ENCODE measurements at regions not wholly inside any gene's neighbourhood (a gene's known extent, or its start where the extent isn't known, plus 50 kb on each side); places are given as distances from the start of the nearest gene placed in this dataset.
"Not testable (repeated sequence)": the region's sequence is repeated elsewhere in the genome, so short reads cannot be mapped to it uniquely, and the experiment has no call there.

DNA sequence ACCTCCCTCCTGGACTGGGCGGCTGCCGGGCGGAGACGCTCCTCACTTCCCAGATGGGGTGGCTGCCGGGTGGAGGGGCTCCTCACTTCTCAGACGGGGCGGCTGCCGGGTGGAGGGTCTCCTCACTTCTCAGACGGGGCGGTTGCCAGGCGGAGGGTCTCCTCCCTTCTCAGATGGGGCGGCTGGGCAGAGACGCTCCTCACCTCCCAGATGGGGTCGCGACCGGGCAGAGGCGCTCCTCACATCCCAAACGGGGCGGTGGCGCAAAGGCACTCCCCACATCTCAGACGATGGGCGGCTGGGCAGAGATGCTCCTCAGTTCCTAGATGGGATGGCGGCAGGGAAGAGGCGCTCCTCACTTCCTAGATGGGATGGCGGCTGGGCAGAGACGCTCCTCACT, 305.5 kb downstream of the SLITRK5 start:
- TF ChIP-seq, protein P1, sequence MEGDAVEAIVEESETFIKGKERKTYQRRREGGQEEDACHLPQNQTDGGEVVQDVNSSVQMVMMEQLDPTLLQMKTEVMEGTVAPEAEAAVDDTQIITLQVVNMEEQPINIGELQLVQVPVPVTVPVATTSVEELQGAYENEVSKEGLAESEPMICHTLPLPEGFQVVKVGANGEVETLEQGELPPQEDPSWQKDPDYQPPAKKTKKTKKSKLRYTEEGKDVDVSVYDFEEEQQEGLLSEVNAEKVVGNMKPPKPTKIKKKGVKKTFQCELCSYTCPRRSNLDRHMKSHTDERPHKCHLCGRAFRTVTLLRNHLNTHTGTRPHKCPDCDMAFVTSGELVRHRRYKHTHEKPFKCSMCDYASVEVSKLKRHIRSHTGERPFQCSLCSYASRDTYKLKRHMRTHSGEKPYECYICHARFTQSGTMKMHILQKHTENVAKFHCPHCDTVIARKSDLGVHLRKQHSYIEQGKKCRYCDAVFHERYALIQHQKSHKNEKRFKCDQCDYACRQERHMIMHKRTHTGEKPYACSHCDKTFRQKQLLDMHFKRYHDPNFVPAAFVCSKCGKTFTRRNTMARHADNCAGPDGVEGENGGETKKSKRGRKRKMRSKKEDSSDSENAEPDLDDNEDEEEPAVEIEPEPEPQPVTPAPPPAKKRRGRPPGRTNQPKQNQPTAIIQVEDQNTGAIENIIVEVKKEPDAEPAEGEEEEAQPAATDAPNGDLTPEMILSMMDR (IDR thresholded peaks at IDR 0.05; ENCODE audit: poor library complexity) = not testable (repeated sequence)
- not testable (repeated sequence) for TF ChIP-seq EZH2 (IDR thresholded peaks at IDR 0.05; ENCODE audit: borderline replicate concordance); EZH2phosphoT487 (IDR thresholded peaks at IDR 0.05; ENCODE audit: low read depth, severe bottlenecking, unreplicated experiment)
